AG04450 (cell line): ENCODE measurements at regions not wholly inside any gene's neighbourhood (a gene's known extent, or its start where the extent isn't known, plus 50 kb on each side); places are given as distances from the start of the nearest gene placed in this dataset.

Source experiments
- CTCF ChIA-PET: fragments of 300-600, 350-600 bp; formaldehyde crosslinking; extraction: SDS; loops from one replicate; lab custom pipeline; 2022; ENCODE audit warnings: antibody characterized with exemption, inconsistent platforms; lab: Charles Lee
- POLR2A ChIA-PET: fragments of 350-600 bp; formaldehyde crosslinking; extraction: SDS; loops from one replicate; lab custom pipeline; 2021; ENCODE audit warnings: antibody characterized with exemption, inconsistent platforms; lab: Yijun Ruan, JAX
- DNase-seq: peaks from one replicate; pipeline ENCODE4 v3.0.0-alpha.2; 2011; ENCODE audit warnings: low read depth, low spot score
- H3K27ac ChIP-seq: one replicate; pipeline ENCODE4 v1.5.1; 2012; ENCODE audit warnings: low read depth, low read length, control low read depth
- H3K27me3 ChIP-seq: one replicate; pipeline ENCODE4 v1.6.0; 2012; ENCODE audit warnings: low read length; ENCODE audit not compliant: control insufficient read depth, insufficient read depth
- H3K4me3 ChIP-seq: 2 replicates; pipeline ENCODE4 v1.5.1; 2011; ENCODE audit warnings: mild to moderate bottlenecking, low read depth, low read length, control low read depth
- H3K9me3 ChIP-seq: 2 replicates; pipeline ENCODE4 v1.5.1; 2012; ENCODE audit warnings: low read length; ENCODE audit not compliant: control insufficient read depth, insufficient read depth
- CTCF ChIP-seq: IDR thresholded peaks from 2 replicates; pipeline ENCODE4 v1.5.1; 2011; ENCODE audit warnings: low read depth, low read length, control low read depth, inconsistent platforms

GRCh38 chr4:120447774-120448173 lies 381.1 kb upstream of the MAD2L1 start:
- Histone ChIP-seq H3K9me3 (no peaks in the 10 kb centered on the region), H3K4me3 (no peak overlapping the region), H3K27me3 (no peaks in the 10 kb centered on the region), H3K27ac (no peak overlapping the region)
- no peak for TF ChIP-seq CTCF
- POLR2A ChIA-PET: no interaction called here
- CTCF ChIA-PET: interaction anchor here (0.5 kb wide), 1 partner anchor 1900 kb away, joined by 4 read pairs; no protein-coding TSS in a partner anchor
- DNase-seq: no peak

- no peak overlapping the region for H3K4me3 ChIP-seq
- no peaks in the 10 kb centered on the region for H3K27me3 ChIP-seq
- ChIA-PET POLR2A (no interaction called here), CTCF (no interaction called here)
- H3K27ac ChIP-seq: no peak overlapping the region
- no peak for DNase-seq
- TF ChIP-seq CTCF: no peak
- H3K9me3 ChIP-seq: no peaks in the 10 kb centered on the region
These were observed 379.5 kb upstream of the MAD2L1 start for GRCh38 chr4:120446051-120446567.

- no peak for DNase-seq
- no peaks in the 10 kb centered on the region for H3K9me3 ChIP-seq
- no peak overlapping the region for H3K4me3 ChIP-seq
- ChIA-PET CTCF (no interaction called here), POLR2A (no interaction called here)
- TF ChIP-seq CTCF: no peak
- H3K27ac ChIP-seq: no peak overlapping the region
- H3K27me3 ChIP-seq: no peaks in the 10 kb centered on the region
These were observed 378.5 kb upstream of the MAD2L1 start for GRCh38 chr4:120445186-120445585.

- H3K27ac ChIP-seq: no peak overlapping the region
- no peak for DNase-seq
These were observed 376.5 kb upstream of the MAD2L1 start for GRCh38 chr4:120443116-120443515.

GRCh38 chr4:120440730-120441129 lies 374.1 kb upstream of the MAD2L1 start:
- Histone ChIP-seq H3K4me3 (no peak overlapping the region), H3K27me3 (no peaks in the 10 kb centered on the region), H3K27ac (no peak overlapping the region), H3K9me3 (no peaks in the 10 kb centered on the region)
- ChIA-PET CTCF (no interaction called here), POLR2A (no interaction called here)
- DNase-seq: no peak
- TF ChIP-seq CTCF: no peak

More at GRCh38 chr4:120443116-120443515, 376.5 kb upstream of the MAD2L1 start:
- no peaks in the 10 kb centered on the region for H3K27me3 ChIP-seq
- H3K9me3 ChIP-seq: no peaks in the 10 kb centered on the region
- H3K4me3 ChIP-seq: no peak overlapping the region
- TF ChIP-seq CTCF: no peak
- ChIA-PET POLR2A (no interaction called here), CTCF (no interaction called here)
